ENCODE measurements at regions not wholly inside any gene's neighbourhood (a gene's known extent, or its start where the extent isn't known, plus 50 kb on each side); places are given as distances from the start of the nearest gene placed in this dataset.

DNA sequence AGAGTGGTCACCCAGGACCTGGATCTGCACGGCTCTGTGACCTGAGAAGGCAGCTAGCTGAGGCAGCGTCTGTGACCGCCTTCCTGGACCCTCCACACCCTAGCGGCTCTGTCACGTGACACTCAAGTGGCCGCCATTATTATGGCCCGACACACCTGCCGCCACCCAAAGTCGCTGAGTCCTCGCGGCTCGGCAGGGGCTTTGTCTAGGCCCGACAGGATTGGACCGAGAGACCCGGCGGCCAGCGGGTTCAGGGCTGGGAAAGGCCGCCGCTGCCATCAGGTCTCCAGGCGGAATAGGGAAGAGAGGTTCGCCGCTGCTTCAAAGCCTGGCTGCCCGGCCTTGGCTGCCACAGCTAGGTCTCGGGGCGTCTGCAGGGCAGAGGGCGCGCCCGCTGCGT, 1162.5 kb upstream of the LRRTM1 start:
- TF ChIP-seq EZH2 (IDR thresholded peaks at IDR 0.05; ENCODE audit: borderline replicate concordance, low read length), result no peak
- no peak for TF ChIP-seq CTCF (IDR thresholded peaks at IDR 0.05; ENCODE audit: low read length)

DNA sequence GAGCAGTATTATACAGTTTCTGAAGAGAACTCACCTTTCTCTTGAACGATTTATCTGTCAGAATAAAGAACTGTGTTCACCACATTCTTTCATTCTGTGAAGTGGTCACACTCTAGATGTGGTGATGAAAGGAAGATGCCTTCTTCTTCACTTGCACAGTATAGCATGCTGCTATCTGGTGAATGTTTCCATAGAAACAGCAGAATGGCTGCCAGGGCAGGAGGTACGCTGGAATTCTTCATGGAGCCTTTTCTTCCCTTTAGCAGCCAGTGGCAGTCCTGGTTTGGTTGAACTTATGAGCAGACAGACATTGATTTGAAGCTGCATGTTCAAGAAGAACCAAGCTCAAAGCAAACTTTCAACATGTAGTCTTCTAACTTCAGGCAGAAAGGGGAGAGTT, 1157.9 kb upstream of the LRRTM1 start:
- Histone ChIP-seq H3K27ac (ENCODE audit: low read depth, low read length, poor library complexity, severe bottlenecking) (no peak overlapping the region), H3K27me3 (ENCODE audit: insufficient read depth, low read length) (no peaks in the 10 kb centered on the region), H3K9ac (ENCODE audit: low read length) (no peak overlapping the region), H3F3A (ENCODE audit: insufficient read depth, low read length) (no peaks in the 10 kb centered on the region), H3K9me3 (ENCODE audit: low read length) (no peaks in the 10 kb centered on the region), H3K36me3 (ENCODE audit: insufficient read depth, low read length) (no peaks in the 10 kb centered on the region), H3K79me2 (ENCODE audit: insufficient read depth, low read length) (no peaks in the 10 kb centered on the region), H2AFZ (ENCODE audit: low read length) (no peak overlapping the region), H3K4me1 (ENCODE audit: insufficient read depth, low read length, severe bottlenecking) (no peaks in the 10 kb centered on the region), H3K4me2 (ENCODE audit: low read length) (no peak overlapping the region), H4K20me1 (ENCODE audit: insufficient read depth, low read length) (no peaks in the 10 kb centered on the region), H3K4me3 (ENCODE audit: low read depth, low read length, poor library complexity, severe bottlenecking) (no peak overlapping the region), H3K9me2 (ENCODE audit: low read depth, low read length) (no peaks in the 10 kb centered on the region)
- TF ChIP-seq EZH2 (IDR thresholded peaks at IDR 0.05; ENCODE audit: borderline replicate concordance, low read length) (no peak), CTCF (IDR thresholded peaks at IDR 0.05; ENCODE audit: low read length) (no peak)

More for the DNA sequence above, 1162.5 kb upstream of the LRRTM1 start:
- Histone ChIP-seq H3K27ac (ENCODE audit: low read depth, low read length, poor library complexity, severe bottlenecking) (no peak overlapping the region), H3K4me3 (ENCODE audit: low read depth, low read length, poor library complexity, severe bottlenecking) (no peak overlapping the region), H3K79me2 (ENCODE audit: insufficient read depth, low read length) (no peaks in the 10 kb centered on the region), H3K9ac (ENCODE audit: low read length) (no peak overlapping the region), H4K20me1 (ENCODE audit: insufficient read depth, low read length) (no peaks in the 10 kb centered on the region), H3K4me1 (ENCODE audit: insufficient read depth, low read length, severe bottlenecking) (no peaks in the 10 kb centered on the region), H3K9me2 (ENCODE audit: low read depth, low read length) (no peaks in the 10 kb centered on the region), H3K36me3 (ENCODE audit: insufficient read depth, low read length) (no peaks in the 10 kb centered on the region), H3F3A (ENCODE audit: insufficient read depth, low read length) (no peaks in the 10 kb centered on the region), H3K27me3 (ENCODE audit: insufficient read depth, low read length) (no peaks in the 10 kb centered on the region), H3K9me3 (ENCODE audit: low read length) (no peaks in the 10 kb centered on the region), H2AFZ (ENCODE audit: low read length) (no peak overlapping the region), H3K4me2 (ENCODE audit: low read length) (no peak overlapping the region)

GRCh38 chr2:81445176-81445575, 1140.6 kb upstream of the LRRTM1 start:
- TF ChIP-seq EZH2 (IDR thresholded peaks at IDR 0.05; ENCODE audit: borderline replicate concordance, low read length) (no peak), CTCF (IDR thresholded peaks at IDR 0.05; ENCODE audit: low read length) (no peak)
- Histone ChIP-seq H3F3A (ENCODE audit: insufficient read depth, low read length) (no peaks in the 10 kb centered on the region), H3K36me3 (ENCODE audit: insufficient read depth, low read length) (no peaks in the 10 kb centered on the region), H2AFZ (ENCODE audit: low read length) (no peak overlapping the region), H3K79me2 (ENCODE audit: insufficient read depth, low read length) (no peaks in the 10 kb centered on the region), H3K4me1 (ENCODE audit: insufficient read depth, low read length, severe bottlenecking) (no peaks in the 10 kb centered on the region), H3K9me2 (ENCODE audit: low read depth, low read length) (no peaks in the 10 kb centered on the region), H3K9ac (ENCODE audit: low read length) (no peak overlapping the region), H3K9me3 (ENCODE audit: low read length) (no peaks in the 10 kb centered on the region), H3K27me3 (ENCODE audit: insufficient read depth, low read length) (no peaks in the 10 kb centered on the region), H3K4me3 (ENCODE audit: low read depth, low read length, poor library complexity, severe bottlenecking) (no peak overlapping the region), H4K20me1 (ENCODE audit: insufficient read depth, low read length) (no peaks in the 10 kb centered on the region), H3K4me2 (ENCODE audit: low read length) (no peak overlapping the region), H3K27ac (ENCODE audit: low read depth, low read length, poor library complexity, severe bottlenecking) (no peak overlapping the region)
